ENCODE measurements at regions not wholly inside any gene's neighbourhood (a gene's known extent, or its start where the extent isn't known, plus 50 kb on each side); places are given as distances from the start of the nearest gene placed in this dataset.
"Not testable (repeated sequence)": the region's sequence is repeated elsewhere in the genome, so short reads cannot be mapped to it uniquely, and the experiment has no call there.

DNA sequence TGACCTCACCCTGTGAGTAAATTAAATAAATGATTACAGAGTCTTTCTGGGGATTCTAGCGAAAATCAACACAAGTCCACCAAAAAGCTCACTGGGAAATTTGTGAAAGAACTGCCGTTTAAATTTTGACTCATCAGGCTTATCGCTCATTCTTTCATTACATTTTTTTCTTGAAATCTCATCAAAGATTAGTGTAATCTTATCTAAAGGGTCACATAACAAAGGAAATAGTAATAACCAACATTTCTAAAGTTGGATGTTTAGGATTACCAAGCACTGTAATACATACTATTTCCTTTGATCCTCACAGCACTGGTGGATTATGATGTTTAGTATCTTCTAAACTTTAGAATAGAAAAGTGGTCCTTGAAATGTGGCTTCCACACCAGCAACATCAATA lies 111.1 kb upstream of the CBLB start:
- no peak for DNase-seq (ENCODE audit: low read depth)

DNA sequence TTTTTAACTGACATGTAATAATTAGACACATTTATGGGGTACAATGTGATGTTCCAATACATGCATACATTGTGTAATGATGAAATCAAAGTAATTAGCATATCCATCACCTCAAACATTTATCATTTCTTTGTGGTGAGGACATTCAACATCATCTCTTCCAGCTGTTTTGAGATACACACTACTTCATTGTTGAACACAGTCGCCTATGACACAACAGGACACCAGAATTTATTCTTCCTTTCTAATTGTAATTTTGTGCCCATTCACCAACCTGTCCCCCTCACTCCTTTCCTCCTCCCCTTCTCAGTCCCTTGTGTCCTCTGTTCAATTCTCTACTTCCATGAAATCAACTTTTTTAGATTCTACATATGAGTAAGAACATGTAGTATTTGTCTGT lies 113.4 kb upstream of the CBLB start:
- no peak for DNase-seq (ENCODE audit: low read depth)

DNA sequence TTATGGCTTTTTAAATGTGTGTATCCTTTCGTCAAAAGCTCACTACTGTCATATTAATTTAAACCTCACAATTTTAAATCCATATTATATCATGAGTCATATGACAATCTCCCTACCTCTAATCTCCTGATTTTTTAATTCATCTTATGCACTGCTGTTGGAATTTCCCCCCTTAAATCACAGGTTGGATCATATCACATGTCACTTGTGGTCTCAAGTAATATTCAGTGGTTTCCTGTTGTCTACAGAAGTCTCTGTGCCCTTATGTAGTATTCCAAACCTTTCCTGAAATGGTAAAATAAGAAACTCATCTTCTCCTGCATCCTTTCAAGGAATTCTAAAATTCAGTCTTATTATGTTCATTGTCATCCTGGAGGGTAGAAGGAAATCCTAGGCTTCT lies 116.0 kb upstream of the CBLB start:
- DNase-seq (ENCODE audit: low read depth) = no peak

DNA sequence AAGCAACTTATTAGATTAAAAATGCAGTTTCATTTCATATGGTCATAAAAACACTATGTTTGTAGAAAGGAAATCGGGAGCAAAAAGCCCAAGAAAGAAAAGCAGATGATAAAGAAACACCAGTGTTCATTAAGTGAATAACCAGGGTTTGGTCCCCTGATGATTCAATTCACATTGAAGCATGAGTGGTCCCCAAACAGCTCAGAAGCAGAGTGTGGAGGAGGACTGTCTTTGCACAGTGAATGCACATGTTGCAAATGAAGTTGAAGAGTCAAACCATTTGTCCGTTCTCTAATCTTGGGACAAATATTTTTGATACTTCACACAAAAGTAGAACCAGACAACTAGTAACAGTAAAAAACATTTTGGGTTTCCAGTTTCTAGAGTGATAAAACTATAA lies 117.5 kb upstream of the CBLB start:
- not testable (repeated sequence) for DNase-seq (ENCODE audit: low read depth)

DNA sequence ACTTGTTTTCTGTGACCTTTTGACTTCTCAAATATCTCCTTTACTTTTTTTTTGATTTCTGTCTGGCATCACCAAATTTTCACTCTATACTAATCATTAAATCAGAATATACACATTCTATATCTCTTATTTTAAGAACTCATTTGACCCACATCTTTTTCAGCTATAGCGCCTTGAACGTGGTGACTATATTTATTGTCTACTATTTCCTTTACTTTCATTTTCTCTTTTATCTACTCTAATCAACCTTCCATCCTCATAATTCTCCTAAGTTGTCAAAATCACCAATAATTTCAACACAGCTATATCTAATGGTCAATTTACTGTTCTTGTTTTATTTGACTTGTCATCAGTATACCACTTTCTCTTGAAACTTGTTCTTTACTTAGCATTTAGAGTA lies 119.0 kb upstream of the CBLB start:
- no peak for DNase-seq (ENCODE audit: low read depth)

DNA sequence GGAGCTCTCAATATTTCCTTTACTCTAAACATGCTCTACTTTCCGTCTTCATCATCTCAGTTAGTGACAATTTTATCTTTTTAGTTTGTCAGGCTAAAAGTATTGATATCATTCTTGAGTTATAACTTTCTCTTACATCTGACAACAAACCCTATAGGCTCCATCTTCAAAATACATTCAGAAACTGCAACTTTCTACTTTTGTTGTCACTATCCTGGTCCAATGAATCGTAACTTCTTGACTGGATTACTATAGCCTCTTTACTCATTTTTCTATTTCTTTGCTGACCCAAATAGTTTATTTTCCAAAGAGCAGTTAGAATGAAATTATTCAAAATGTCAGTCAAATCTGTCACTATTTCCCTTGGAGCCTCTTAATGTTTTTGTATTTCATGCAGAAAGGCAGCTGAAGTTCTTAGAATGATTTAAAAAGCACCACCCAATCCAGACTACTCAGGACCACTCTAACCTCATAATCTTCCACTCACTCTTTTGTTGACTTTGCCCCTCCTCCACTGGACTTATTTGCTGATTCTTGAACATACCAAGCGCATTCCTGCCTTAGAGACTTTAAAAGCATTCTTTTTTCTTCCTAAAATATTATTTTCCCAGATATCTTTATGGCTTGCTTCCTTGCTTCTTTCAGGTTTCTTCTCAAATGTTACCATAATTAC lies 119.9 kb upstream of the CBLB start:
- DNase-seq (ENCODE audit: low read depth) = no peak

DNA sequence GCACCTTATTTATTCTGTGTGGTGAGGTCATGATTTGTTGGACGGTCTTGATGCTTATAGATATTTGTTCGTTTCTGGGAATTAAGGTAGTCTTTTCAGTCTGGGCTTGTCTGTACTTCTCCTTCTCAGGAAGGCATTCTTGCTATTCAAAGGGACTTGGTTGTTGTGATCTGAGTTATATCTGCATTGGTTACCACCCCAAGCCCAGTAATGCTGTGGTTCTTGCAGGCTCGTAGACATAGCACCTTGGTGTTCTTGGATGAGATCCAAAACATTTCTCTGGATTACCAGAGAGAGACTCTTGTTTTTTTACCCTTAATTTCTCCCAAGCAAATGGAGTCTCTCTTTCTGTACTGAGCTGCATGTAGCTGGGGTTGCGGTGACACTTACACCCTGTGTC lies 128.0 kb upstream of the CBLB start:
- DNase-seq (ENCODE audit: low read depth) = no peak

DNA sequence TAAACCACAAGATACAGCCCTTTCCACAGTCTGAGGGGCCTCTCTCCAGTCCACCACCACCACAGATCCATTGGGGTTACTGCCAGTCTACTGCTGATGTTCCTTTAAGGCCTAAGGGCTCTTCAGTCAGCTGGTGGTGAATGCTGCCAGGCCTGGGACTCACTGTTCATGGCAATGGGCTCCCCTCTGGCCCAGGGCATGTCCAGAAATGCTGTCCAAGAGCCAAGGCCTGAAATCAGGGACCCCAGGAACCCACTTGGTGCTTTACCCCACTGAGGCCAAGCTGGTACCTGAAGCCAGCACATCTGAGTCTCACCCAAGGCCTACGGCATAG lies 128.6 kb upstream of the CBLB start:
- DNase-seq (ENCODE audit: low read depth) = no peak

DNA sequence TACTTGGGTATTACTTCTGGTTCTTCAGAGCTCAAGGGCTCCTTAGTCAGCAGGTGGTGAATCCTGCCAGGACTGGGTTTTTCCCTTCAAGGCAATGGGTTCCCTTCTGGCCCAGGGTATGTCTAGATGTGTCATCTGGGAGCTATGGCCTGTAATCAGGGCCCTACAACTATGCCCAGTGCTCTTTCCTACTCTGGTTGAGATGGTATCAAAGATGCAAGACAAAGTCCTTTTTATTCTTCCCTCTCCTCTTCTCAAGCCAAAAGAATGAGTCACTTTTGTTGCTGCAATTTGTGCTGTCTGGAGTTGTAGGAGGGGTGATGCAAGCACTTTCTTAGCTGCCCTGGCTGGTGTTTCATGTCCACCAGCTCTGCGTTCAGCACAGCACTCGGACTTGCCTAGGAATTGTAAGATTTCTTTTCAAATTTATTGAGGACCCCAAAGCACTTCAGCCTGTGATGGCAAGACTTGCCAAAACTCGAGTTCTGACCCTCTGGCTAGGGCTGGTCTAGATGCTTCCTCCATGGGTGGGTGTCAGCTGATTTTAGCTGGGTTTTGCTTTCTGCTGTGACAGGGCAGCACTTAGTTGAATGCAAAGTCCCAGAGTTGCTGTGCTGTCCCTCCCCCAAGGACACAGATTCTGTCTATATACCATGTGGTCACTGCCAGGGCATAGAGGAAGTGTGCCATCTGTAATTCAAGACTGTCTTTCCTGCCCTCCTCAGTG lies 129.2 kb upstream of the CBLB start:
- no peak for DNase-seq (ENCODE audit: low read depth)

DNA sequence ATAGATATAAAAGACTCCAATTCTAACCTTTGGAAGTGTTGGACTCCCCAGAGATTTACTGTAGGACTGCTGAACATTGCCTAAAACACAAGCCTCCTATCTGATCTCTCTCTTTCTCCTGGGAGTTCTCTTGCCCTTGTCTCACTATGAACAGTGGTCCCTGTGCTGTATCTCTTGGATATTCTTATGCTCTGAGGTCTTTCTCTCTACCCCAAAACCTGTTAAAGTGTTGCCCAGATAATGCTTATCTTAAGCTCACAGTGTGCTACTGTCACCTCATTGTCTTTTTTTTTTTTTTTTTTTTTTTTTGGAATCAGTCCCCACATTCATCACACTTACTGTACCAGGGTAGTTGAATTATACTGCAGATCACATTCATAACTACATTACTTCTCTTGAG lies 131.0 kb upstream of the CBLB start:
- DNase-seq (ENCODE audit: low read depth) = no peak

DNA sequence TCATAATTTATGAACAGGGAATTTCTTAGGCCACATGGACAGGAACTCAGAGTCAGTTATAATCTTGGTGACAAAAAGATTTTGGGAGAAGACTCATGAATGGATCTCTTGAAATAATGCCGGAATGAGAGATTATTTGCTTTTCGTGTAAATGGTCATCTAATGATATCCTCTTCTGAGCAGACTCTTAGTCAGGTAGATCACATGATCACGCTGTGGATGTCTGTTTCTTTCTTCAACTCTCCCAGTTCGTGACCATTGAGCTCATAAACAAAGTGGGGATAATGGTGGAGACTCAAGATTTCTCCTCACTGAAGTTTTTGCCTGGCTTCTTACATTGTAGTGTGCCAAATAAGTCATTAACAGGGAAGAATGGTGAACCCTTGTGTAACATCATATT lies 133.1 kb upstream of the CBLB start:
- DNase-seq (ENCODE audit: low read depth) = no peak

DNA sequence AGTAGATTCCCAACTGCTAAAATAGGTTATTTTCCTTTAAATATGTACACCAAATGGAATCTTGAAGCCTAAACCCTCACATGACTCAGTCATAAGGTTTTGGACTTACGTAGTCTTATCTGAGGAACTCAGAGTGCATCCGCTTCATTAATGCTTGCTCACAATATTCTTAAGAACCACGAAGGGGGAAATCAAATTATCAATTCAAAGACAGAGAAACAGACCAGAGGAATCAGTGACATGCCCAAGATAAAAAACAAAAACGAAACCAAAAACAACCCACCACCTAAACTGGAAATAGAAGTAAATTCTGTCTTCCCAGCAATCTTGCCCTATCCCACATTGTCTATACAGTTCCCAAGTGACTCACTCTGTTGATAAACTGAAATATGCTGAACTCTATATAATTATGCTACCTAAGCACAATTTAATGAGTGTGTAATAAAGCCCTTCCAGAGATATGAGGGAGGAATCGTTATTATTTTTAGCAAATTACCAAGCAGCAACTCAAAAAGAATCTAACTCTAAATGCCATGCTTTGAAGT lies 135.4 kb upstream of the CBLB start:
- no peak for DNase-seq (ENCODE audit: low read depth)

DNA sequence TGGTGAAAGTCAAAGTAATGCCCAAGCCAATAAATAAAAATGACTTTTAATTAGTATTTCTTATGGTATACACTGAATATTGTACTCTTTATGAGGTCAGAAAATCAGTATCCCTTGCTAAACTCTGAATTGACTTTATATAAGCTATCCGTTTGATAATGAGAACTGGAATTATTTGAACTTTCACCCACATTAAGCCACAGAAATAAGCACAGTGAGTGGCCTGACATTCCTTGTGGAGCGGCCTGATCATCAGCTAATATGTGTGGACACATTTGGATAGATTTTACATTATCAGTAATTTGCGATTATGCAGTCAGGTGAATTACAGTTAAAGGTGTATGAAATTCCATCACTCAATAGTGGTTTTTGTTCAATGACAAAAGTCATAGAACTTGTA lies 136.0 kb upstream of the CBLB start:
- DNase-seq (ENCODE audit: low read depth) = no peak

DNA sequence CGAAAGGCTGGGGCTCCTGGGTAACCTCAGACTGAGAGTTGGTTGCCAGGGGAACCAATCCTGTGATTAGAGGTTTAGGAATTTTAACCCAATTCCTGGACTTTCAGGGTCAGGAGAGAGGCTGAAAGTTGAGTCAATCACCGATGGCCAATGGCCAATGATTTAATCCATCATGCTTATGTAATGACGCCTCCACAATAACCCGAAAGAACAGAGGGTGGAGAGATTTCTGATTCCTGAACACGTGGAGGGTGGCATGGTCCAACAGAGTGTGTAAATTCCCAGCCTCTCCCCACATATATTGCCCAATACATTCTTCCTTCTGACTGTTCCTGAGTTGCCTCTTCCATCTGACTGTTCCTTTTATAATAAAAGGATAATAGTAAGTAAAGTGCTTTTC lies 137.2 kb upstream of the CBLB start:
- no peak for DNase-seq (ENCODE audit: low read depth)

DNA sequence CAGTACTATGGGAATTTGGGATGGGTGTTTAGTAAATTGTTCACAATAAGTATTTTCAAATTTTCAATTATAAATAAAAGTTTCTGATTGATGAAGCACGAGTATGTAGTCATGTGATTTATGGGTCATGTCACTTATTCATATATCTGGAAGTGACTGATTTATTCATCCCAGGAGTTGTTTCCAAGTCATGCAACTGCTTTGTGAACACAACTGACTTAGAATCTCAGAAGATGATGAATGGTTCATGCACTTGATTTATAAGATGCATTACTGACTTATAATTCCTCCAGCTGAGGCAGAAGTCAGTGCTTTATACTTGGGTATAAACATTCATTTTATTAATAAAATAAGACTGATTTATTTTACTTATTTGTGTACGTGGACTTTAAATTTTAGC lies 137.8 kb upstream of the CBLB start:
- no peak for DNase-seq (ENCODE audit: low read depth)

DNA sequence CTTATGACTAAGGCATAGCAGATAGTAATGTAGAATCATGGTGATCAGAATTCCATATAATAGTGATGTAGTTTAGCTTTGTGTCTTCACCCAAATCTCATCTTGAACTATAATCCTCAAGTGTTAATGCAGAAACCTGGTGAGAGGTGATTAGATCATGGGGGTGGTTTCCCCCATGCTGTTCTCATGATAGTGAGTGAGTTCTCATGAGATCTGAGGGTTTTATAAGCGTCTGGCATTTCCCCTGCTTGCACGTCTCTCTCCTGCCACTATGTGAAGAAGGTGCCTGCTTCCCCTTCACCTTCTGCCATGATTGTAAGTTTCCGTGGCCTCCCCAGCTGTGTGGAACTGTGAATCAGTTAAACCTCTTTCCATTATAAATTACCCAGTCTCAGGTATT lies 138.7 kb upstream of the CBLB start:
- DNase-seq (ENCODE audit: low read depth) = no peak

DNA sequence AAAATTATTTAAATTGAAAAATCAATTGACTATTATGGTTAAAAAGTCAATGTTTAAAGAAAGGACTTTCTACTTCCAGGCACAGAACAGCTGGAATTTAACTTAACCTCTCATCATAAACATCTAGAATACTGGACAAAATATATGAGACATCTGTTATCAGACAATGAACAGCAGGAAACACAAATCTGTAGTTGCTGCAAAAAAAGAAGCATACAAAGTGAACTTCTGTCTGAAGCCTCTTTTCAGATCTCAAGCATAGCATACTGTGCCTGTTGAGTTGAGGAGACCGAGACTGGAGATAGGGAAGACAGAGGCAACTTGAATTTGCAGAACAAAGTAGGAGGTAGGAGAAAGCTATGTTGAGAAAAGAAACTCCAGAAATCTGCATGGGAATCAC lies 140.0 kb upstream of the CBLB start:
- no peak for DNase-seq (ENCODE audit: low read depth)

DNA sequence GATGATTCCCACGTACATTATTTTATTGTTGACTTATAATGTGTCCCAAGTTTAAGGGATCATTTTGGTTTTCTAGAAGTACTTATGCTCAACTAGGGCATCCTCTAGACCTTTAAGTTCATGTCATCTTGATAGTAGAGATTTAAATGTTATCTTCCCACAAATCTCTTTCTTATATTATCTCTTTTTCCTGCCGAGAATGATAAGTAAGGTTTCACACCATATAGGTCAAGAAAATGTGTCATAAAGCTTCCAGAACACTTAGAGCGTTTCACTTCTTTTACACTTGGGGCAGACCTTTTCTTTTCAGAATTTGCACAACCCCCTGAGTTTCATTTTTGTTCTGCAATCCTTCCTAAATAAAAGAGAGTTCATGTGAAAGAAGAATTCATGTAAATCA lies 142.0 kb upstream of the CBLB start:
- no peak for DNase-seq (ENCODE audit: low read depth)

DNA sequence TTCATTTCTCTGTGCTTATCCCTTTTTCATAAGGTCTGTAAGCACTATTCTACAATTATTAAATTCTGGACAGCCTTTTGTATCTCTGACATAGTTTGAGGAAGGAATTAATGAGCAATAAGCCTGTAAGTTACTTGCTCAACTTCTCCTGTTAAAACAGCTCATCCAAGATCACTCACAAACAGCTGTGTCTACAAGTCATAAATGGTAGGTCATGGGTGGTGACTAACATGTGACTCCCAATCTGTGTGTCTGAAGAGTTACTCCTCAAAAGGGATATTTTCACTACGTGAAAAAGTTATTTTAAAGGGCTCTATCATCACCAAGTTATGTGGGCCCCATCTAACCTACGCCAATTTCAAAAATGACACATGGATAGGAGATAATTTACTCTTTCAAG lies 145.2 kb upstream of the CBLB start:
- DNase-seq (ENCODE audit: low read depth) = no peak

DNA sequence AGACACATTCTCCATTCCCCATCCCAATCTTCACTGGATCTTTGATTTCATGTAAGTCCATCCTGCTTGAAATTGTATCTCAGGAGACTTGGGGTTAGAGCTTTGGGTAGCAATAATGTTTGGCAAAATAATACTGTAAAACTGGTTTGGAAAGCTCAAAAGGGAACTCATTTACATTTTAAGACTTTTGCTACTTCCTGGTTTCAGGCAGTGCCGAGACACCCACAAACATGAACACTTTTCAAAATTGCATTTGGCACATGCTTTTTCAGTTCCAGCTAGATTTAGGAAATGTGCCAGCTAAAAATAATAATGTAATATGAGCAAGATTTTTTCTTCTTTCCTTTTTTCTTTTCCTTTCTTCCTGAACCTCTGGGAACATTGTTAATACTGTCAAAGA lies 145.7 kb upstream of the CBLB start:
- no peak for DNase-seq (ENCODE audit: low read depth)

DNA sequence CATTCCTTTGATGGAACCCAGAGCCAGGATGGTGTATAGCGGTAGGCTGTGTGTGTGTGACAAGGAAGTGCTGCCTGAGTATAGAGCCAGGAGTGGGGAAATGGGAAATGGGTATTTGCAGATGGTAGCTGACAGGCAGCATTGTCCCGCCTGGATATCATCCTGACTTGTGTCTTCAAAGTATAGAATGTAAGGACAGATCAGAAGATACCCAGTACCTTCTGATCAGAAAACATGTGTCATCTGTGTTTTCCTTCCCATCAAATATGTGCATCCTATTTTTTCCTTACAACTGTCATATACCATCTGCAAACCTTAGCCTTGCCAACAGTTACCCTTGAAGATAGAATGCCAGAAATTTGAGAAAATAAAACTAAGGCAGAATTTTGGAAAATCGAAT lies 146.2 kb upstream of the CBLB start:
- no peak for DNase-seq (ENCODE audit: low read depth)

DNA sequence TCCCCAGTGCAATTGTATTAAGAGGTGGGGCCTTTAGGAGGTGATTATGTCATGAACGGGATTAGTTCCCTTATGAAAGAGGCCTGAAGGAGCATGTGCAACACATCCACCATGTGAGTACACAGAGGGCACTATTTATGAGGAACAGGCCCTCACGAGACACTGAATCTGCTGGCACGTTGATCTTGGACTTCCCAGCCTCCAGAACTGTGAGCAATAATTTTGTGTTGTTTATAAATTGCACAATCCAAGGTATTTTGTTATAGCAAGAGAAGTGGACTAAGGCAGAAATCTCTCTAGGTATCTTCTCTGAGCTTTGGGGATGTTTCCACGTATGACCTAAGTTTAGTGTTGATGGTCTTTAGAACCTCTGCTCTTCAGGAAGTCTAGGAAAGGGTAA lies 149.3 kb upstream of the CBLB start:
- no peak for DNase-seq (ENCODE audit: low read depth)

DNA sequence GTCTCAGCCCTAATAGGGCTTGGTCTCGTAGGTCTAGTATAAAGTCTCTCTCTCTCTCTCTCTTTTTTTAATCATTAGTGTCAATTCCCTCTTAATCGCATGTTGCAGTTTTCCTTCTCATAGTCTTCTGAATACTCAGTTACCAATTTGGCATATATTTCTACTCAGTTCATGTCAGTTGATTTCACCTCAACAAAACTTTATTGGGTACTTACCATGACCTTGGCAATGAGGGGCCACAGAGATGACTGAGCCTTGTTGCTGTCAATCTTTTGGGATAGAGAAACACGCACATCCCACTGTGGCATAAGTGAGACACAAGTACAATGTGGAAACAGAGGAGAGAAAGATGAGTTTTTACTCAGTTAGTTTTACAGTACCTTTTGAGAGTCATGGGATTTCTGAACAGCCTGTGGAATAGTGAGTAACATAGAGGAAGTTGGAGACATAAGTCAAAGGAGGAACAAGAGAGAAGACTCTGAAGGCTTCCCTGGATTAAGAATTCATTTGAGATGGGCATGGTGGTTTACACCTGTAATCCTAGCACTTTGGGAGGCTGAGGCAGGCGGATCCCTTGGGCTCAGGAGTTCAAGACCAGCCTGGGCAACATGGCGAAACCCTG lies 150.2 kb upstream of the CBLB start:
- no peak for DNase-seq (ENCODE audit: low read depth)

DNA sequence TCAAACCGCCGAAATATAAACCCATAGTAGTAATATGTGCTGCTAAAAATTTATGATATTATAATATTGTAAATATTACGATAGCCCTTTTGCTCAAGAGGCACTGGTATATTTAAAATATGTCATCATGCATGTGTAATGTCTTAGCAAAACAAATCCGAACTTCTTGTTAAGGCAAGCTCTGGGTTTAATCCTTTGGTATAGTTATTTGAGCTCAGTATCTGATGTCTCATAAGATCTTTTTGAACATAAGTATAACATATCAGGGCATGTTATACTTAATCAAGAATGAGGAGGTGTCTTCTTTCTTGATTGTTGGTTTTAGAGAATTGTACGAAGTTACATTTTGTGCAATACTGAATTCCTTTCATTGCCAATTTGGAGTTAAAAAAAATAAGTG lies 154.1 kb upstream of the CBLB start:
- DNase-seq (ENCODE audit: low read depth) = no peak

Measured in T-helper 22 cell (primary cell).